Spinal cord (tissue), 9 donors: ENCODE measurements at regions not wholly inside any gene's neighbourhood (a gene's known extent, or its start where the extent isn't known, plus 50 kb on each side); places are given as distances from the start of the nearest gene placed in this dataset.
A peak's percentile ranks its signal among the peaks of the same experiment; 100 is the strongest.

Experiments
- DNase-seq, 6 donors: peaks; one replicate each; pipeline versions ENCODE4 v3.0.0 to v3.0.0-alpha.2; 2013 to 2015; ENCODE audit warnings: low spot score in 6 of 6, low read depth in 4 of 6
- H3K27ac ChIP-seq: one replicate; pipeline ENCODE4 v1.5.1; 2013; ENCODE audit warnings: low read depth, low read length, control low read depth
- H3K27me3 ChIP-seq: one replicate; pipeline ENCODE4 v1.6.1; 2013; ENCODE audit warnings: low read length; ENCODE audit not compliant: control insufficient read depth, insufficient read depth
- H3K36me3 ChIP-seq: one replicate; pipeline ENCODE4 v1.6.1; 2013; ENCODE audit warnings: low read length; ENCODE audit not compliant: control insufficient read depth, insufficient read depth
- H3K4me1 ChIP-seq: one replicate; pipeline ENCODE4 v1.6.1; 2013; ENCODE audit warnings: low read length; ENCODE audit not compliant: control insufficient read depth, insufficient read depth
- H3K4me3 ChIP-seq: one replicate; pipeline ENCODE4 v1.5.1; 2013; ENCODE audit warnings: low read depth, low read length, control low read depth
- H3K9me3 ChIP-seq: one replicate; pipeline ENCODE4 v1.6.1; 2013; ENCODE audit warnings: low read length; ENCODE audit not compliant: control insufficient read depth, insufficient read depth
- WGBS: methylation state at CpG from one replicate; pipeline ENCODE4 v1.1.5; 2013; ENCODE audit warnings: missing lambda C conversion rate; ENCODE audit not compliant: insufficient coverage; 5-methylcytosine and 5-hydroxymethylcytosine counted together
- donor health status: healthy.

DNA sequence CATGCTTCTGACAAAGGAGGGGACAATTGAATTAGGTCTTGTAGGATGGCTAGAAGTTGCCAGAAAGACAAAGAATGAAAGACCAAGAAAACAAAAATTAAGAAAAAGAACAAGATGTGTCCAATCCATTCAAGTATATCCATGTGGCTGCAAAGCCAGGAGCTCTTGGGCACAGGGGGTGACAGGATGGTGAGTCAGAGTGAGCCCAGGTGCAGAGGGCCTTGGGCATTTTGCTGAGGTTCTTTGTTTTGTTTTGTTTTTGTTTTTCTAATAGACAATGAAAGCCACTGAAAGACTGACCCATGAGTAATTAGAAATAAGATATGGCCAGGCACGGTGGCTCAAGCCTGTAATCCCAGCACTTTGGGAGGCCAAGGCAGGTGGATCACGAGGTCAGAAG lies 104.6 kb upstream of the KLHL29 start:
- no peak overlapping the region for H3K4me3 ChIP-seq
- H3K9me3 ChIP-seq, result no peaks in the 10 kb centered on the region
- H3K36me3 ChIP-seq, result no peaks in the 10 kb centered on the region
- H3K4me1 ChIP-seq, result no peaks in the 10 kb centered on the region
- whole genome bisulfite sequencing, result 36% methylated on average over 1 of the region's 2 CpGs
- H3K27me3 ChIP-seq, result no peaks in the 10 kb centered on the region
- no peak for DNase-seq
- no peak overlapping the region for H3K27ac ChIP-seq

DNA sequence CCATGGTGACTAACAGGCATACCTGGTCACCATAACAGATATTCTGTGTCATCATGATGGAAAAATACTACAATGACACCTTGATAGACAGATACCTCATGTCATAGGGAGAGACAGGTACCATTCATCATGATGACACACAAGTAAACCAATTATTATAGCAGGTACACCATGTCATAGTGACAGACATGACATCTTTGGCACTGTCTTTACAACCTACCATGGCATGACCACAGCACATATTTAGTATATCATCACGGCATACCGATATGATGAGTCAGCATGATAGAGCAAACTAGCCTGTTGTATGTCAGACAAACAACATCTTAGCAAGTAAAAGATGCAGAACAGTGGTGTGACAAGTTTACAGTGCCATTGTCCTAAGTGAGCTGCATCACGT lies 101.3 kb upstream of the KLHL29 start:
- Histone ChIP-seq H3K4me1 (peaks cover 9% of the 10 kb centered on the region), H3K9me3 (no peaks in the 10 kb centered on the region), H3K27ac (no peak overlapping the region), H3K36me3 (no peaks in the 10 kb centered on the region), H3K27me3 (no peaks in the 10 kb centered on the region), H3K4me3 (no peak overlapping the region)
- no peak for DNase-seq
- WGBS, result 83% methylated on average over 1 of the region's 3 CpGs

DNA sequence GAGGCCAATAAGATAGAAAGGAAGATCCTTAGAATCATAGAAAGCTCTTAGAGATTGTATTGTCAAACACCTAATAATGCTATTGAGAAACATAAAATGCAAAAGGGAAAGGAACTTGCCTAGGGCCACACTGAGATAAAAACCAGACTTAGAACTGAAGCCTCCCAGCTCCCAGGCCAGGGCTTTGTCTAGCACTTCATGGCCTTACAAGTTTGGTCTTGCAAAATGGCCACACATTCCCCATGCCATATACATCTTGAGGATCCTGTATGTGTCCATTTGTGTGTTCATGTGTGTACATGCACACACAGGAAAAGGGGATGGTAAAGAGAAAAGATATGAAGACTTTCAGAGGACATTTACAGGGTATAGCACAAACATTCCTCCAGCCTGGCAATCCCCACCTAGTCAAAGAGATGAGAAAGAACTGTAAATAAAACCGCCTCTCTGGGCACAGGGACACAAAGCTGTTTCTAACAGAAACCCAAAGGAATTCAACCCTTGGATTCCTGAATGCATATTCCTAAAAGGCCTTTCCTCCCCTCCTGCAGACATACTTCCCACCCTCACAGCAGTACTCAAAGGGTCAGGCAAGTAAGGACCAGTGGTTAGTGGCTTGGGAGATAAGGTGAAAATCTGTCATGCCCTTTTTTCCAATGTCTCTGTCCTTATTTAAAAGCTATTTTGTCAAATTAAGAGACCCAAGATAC lies 99.7 kb upstream of the KLHL29 start:
- no peak for DNase-seq
- H3K9me3 ChIP-seq, result no peaks in the 10 kb centered on the region
- no peak overlapping the region for H3K4me3 ChIP-seq
- H3K36me3 ChIP-seq, result no peaks in the 10 kb centered on the region
- WGBS, result no CpG with 5 or more reads among the region's 1 CpG
- no peaks in the 10 kb centered on the region for H3K27me3 ChIP-seq
- peaks cover 9% of the 10 kb centered on the region for H3K4me1 ChIP-seq
- no peak overlapping the region for H3K27ac ChIP-seq

DNA sequence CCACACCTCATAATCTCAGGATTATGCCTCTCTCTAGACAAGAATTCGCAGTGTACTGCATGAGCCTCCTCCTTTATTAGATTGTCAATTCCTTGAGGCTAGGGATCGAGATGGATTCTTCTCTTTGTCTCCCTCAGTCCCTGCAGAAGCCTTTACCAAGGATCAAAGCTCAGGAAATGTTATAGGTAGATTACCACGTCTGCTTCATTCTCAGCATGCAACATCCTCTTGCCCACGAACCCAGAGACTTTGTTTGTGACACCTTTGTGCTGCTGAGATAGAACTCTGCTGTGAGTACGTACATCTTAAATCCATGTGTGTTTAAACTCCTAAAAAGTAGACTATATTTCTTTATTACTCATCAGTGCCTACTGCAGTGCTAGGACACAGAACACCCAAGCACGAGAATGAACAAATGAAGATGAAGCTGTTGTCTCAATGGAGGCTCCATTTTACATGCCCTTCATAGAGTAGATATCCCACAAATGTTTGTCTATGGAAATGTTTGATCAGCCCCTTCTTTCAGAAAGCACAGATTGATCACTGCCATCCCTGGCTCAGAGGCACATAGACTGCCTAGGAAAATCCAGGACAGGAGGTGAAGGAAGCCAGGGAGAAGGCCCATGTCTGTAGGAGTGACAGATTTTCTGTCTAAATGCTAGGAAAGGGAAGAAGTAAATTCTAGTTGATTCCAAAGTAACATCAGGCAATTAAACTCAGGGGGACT lies 98.8 kb upstream of the KLHL29 start:
- H3K27ac ChIP-seq, result peak overlapping the region; percentile 49
- peaks cover 9% of the 10 kb centered on the region for H3K4me1 ChIP-seq
- no CpG with 5 or more reads among the region's 6 CpGs for WGBS
- no peak for DNase-seq
- no peaks in the 10 kb centered on the region for H3K27me3 ChIP-seq
- no peaks in the 10 kb centered on the region for H3K9me3 ChIP-seq
- no peaks in the 10 kb centered on the region for H3K36me3 ChIP-seq
- H3K4me3 ChIP-seq, result no peak overlapping the region

DNA sequence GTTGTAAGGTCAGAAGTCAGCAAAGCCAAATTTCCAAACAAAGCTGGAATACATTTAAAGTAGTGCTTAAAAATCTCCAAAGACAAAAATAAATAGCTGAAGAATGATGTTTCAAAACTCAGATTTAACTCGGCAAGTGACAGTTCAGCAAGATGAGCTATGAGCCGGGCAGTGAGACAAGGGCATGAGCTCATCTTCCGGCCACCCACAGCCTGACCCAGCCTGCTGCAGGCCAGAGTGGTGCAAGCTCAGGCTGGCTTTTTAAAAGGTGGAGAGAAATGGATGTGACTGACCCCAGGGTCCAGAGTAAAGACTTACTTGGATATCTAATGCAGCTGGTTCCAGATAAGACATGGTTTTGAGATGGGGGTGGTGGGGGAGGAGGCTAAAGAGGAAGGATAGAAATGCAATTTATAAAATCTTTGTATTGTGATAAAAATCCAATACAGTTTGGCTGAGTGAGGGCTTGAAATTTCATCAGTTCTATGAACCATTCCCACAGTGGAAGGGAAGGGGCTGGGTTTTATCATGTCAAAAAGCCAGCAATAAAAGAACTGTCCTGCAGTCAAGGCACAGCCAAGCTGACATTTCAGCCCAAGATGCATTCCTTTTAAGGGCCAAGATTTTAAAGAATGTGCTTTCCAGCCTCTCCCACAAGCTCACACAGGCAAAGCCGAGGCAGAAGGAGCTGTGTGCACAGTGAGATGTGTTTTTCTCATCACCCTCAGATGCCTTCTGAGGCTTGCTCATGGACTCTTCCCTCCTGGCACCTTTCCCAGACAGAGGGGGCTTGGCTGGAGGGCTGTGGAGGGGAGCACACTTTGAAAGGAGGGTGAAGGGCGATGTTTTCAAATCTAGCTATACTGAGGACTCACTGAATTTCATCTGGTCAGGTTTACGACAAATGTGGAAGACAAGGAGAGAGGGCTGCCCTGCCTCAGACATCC lies 97.9 kb upstream of the KLHL29 start:
- no peaks in the 10 kb centered on the region for H3K27me3 ChIP-seq
- no peaks in the 10 kb centered on the region for H3K36me3 ChIP-seq
- H3K4me1 ChIP-seq, result peaks cover 9% of the 10 kb centered on the region
- DNase-seq, result peak in 2 of 6 donors; percentile 51 to 75
- peak overlapping the region; percentile 49 for H3K27ac ChIP-seq
- H3K9me3 ChIP-seq, result no peaks in the 10 kb centered on the region
- H3K4me3 ChIP-seq, result no peak overlapping the region
- 66% methylated on average over 4 of the region's 6 CpGs for WGBS

DNA sequence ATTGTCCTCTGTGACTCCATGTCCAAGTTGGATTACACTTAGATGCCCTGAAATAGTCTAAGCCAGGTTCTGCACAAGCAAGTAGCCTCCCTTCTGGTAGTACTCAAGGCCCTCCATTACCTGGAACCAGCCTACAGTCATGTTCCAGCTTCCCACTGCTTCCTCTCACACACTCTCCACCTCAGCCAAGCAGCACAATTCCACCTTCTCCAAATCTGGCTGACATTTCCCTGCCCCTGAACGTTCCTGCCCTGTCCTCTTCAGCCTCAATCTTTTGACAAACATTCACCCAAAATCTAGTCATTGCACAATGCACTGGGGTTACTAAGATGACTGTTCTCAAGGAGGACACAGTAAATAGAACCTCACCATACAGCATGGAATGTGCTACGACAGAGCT lies 95.3 kb upstream of the KLHL29 start:
- H3K4me1 ChIP-seq, result peaks cover 9% of the 10 kb centered on the region
- DNase-seq, result no peak
- H3K27ac ChIP-seq, result no peak overlapping the region
- H3K4me3 ChIP-seq, result no peak overlapping the region
- no peaks in the 10 kb centered on the region for H3K9me3 ChIP-seq
- H3K27me3 ChIP-seq, result no peaks in the 10 kb centered on the region
- no peaks in the 10 kb centered on the region for H3K36me3 ChIP-seq
- 91% methylated on average over 2 of the region's 2 CpGs for WGBS

DNA sequence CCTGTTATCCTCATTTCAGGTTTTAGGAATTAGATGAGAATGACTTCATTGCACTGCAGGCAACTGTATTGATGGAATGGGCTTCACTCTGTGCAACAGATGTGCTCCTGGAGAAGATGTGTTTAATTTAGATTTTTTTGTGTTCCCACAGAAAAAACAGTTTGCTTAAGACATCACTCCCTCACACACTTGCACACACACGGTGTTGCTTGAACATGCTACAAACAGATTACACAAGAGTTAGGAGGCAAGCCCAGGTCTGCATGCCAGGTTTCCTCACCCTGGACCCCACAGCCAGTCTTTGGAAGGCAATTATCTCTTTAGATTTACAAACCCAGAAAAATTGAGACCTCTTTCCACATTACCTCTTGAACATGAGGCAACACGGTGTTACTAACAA lies 93.7 kb upstream of the KLHL29 start:
- H3K4me3 ChIP-seq, result no peak overlapping the region
- no peak overlapping the region for H3K27ac ChIP-seq
- H3K27me3 ChIP-seq, result no peaks in the 10 kb centered on the region
- H3K36me3 ChIP-seq, result no peaks in the 10 kb centered on the region
- peaks cover 10% of the 10 kb centered on the region for H3K4me1 ChIP-seq
- DNase-seq, result peak in 2 of 6 donors; percentile 18 to 23
- whole genome bisulfite sequencing, result 89% methylated on average over 1 of the region's 2 CpGs
- H3K9me3 ChIP-seq, result no peaks in the 10 kb centered on the region

DNA sequence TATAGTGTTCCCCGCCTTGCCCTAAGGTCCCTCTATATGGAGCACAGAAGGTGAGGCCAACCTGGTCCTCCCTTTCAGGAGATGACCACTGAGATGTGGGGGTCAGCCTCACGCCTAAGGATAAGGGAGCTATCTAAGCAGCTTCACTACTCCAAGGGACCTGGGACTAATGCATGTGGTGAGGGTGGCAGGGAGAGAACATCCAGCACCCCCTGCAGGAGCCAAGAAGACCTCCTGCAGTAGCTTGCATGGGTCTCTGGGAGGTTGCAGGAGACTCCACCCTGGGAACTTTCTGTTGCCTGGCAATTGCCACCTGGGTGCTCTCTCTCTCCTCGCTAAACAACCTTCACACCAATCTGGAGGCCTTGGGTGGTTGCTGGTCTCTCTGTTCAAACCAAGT lies 93.0 kb upstream of the KLHL29 start:
- DNase-seq, result no peak
- Histone ChIP-seq H3K27ac (no peak overlapping the region), H3K36me3 (no peaks in the 10 kb centered on the region), H3K9me3 (no peaks in the 10 kb centered on the region), H3K4me3 (no peak overlapping the region), H3K27me3 (no peaks in the 10 kb centered on the region), H3K4me1 (peaks cover 11% of the 10 kb centered on the region)
- 100% methylated on average over 1 of the region's 3 CpGs for WGBS

DNA sequence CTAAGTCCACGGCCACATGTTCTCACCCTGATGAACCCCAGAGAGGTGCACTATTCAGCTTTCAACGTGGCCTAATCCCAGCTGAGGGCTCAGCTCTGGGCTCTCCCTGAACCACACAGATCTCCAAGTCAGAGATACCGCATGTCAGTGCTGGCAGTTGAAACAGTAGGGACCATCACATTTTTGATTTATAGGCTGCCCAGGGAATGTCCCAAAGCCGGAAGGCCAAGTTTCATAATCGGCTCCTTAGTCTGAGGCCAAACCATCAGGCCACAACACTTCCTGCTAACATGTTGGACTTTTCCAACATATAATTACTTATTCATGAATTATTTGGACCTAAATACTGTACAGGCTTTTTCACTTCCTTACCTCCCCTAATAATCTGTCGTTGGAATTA lies 91.9 kb upstream of the KLHL29 start:
- Histone ChIP-seq H3K9me3 (no peaks in the 10 kb centered on the region), H3K27ac (no peak overlapping the region), H3K4me1 (peaks cover 7% of the 10 kb centered on the region), H3K36me3 (no peaks in the 10 kb centered on the region), H3K27me3 (no peaks in the 10 kb centered on the region), H3K4me3 (no peak overlapping the region)
- WGBS, result 80% methylated on average over 5 of the region's 6 CpGs
- no peak for DNase-seq
